HCT116 (cell line): ENCODE measurements at regions not wholly inside any gene's neighbourhood (a gene's known extent, or its start where the extent isn't known, plus 50 kb on each side); places are given as distances from the start of the nearest gene placed in this dataset.

Experiments used
- ATAC-seq: fragments of 200-7000 bp; cut with Tn5 transposase; 2 replicates; pipeline ENCODE4 v1.9.1; 2020; ENCODE audit warnings: mild to moderate bottlenecking, moderate library complexity
- BruUV-seq: library from RNA; stranded (reverse); fragments of 400-500 nt; replicated peaks from 2 replicates; lab custom pipeline; 2021; lab: Mats Ljungman, UMichigan
- CTCF ChIA-PET: fragments of 300-600 bp; sonication (Branson Sonifier 250); formaldehyde crosslinking; loops from one replicate; lab custom pipeline; 2021; ENCODE audit warnings: antibody characterized with exemption; lab: Charles Lee
- POLR2A ChIA-PET: fragments of 300-600, 350-600 bp; sonication (Branson Sonifier 250); formaldehyde crosslinking; loops from one replicate; lab custom pipeline; 2021; ENCODE audit warnings: antibody characterized with exemption; lab: Charles Lee
- RAD21 ChIA-PET, 2 experiments: fragments of 300-600 bp; sonication (Branson Sonifier 250); formaldehyde crosslinking; loops; one replicate each; lab custom pipeline; 2023; ENCODE audit warnings: low total read pairs in 2 of 2; ENCODE audit not compliant: uncharacterized antibody in 2 of 2, unreplicated experiment in 2 of 2, low non-redundant PET in 1 of 2; lab: Charles Lee
- DNase-seq: peaks from one replicate; pipeline ENCODE4 v3.0.0-alpha.2; 2010; ENCODE audit warnings: low read depth, low spot score
- H2AFZ ChIP-seq: fragments of 200-600 bp; shearing (Covaris generic), sonication (generic); 2 replicates; pipeline ENCODE4 v1.6.1; 2017; ENCODE audit warnings: low read depth, mixed run types, mixed read lengths, antibody characterized with exemption, low read length; ENCODE audit not compliant: poor library complexity, severe bottlenecking
- H3K27ac ChIP-seq: 2 replicates; pipeline ENCODE4 v1.5.1; 2012; ENCODE audit warnings: low read depth, low read length
- H3K27me3 ChIP-seq: fragments of 200-600 bp; sonication (generic); 2 replicates; pipeline ENCODE4 v1.6.1; 2016; ENCODE audit warnings: mixed run types, low read length, mixed read lengths; ENCODE audit not compliant: insufficient read depth
- H3K36me3 ChIP-seq, 2 experiments: fragments of 200-500 bp in 1 of 2; fragments of 200-600 bp in 1 of 2; sonication (Bioruptor generic) in 1 of 2; sonication (generic) in 1 of 2; 2 replicates each; pipeline versions ENCODE4 v1.5.1 to v1.6.1; 2014 to 2016; ENCODE audit warnings: low read length in 2 of 2, inconsistent platforms in 1 of 2, mixed read lengths in 1 of 2, mixed run types in 1 of 2; ENCODE audit not compliant: insufficient read depth in 2 of 2, control insufficient read depth in 1 of 2
- H3K4me1 ChIP-seq, 2 experiments: fragments of 200-600 bp in 1 of 2; sonication (generic) in 1 of 2; 2 replicates each; pipeline versions ENCODE4 v1.5.1 to v1.6.1; 2012 to 2017; ENCODE audit warnings: low read length in 2 of 2, inconsistent platforms in 1 of 2, mild to moderate bottlenecking in 1 of 2, mixed read lengths in 1 of 2, mixed run types in 1 of 2, moderate library complexity in 1 of 2; ENCODE audit not compliant: insufficient read depth in 2 of 2, control insufficient read depth in 1 of 2
- H3K4me2 ChIP-seq: fragments of 200-600 bp; sonication (generic); 2 replicates; pipeline ENCODE4 v1.6.1; 2017; ENCODE audit warnings: mixed run types, low read length, mixed read lengths
- H3K4me3 ChIP-seq, 2 experiments: fragments of 200-600 bp in 1 of 2; sonication (generic) in 1 of 2; replicated peaks in 1 of 2; 2 replicates each; pipeline ENCODE4 v1.5.1; 2011 to 2016; ENCODE audit warnings: low read length in 2 of 2, control low read depth in 1 of 2, low read depth in 1 of 2, mild to moderate bottlenecking in 1 of 2, mixed read lengths in 1 of 2, mixed run types in 1 of 2
- H3K79me2 ChIP-seq: fragments of 200-600 bp; sonication (generic); 2 replicates; pipeline ENCODE4 v1.6.1; 2017; ENCODE audit warnings: mild to moderate bottlenecking, mixed run types, low read length, moderate library complexity, mixed read lengths; ENCODE audit not compliant: insufficient read depth
- H3K9ac ChIP-seq: fragments of 200-600 bp; sonication (generic); 2 replicates; pipeline ENCODE4 v1.6.1; 2016; ENCODE audit warnings: low read length, mixed read lengths
- H3K9me2 ChIP-seq: fragments of 200-600 bp; sonication (generic), shearing (Covaris generic); 2 replicates; pipeline ENCODE4 v1.6.1; 2017; ENCODE audit warnings: mixed run types, mild to moderate bottlenecking, moderate library complexity; ENCODE audit not compliant: insufficient read depth
- H3K9me3 ChIP-seq, 2 experiments: fragments of 200-500 bp in 1 of 2; fragments of 200-600 bp in 1 of 2; sonication (Bioruptor generic) in 1 of 2; sonication (generic) in 1 of 2; 2 replicates each; pipeline ENCODE4 v1.6.1; 2014 to 2017; ENCODE audit warnings: low read length in 2 of 2, mixed read lengths in 2 of 2, inconsistent platforms in 1 of 2, low read depth in 1 of 2, mild to moderate bottlenecking in 1 of 2, mixed run types in 1 of 2, moderate library complexity in 1 of 2; ENCODE audit not compliant: control insufficient read depth in 1 of 2, insufficient read depth in 1 of 2
- H4K20me1 ChIP-seq: fragments of 200-600 bp; sonication (generic), shearing (Covaris generic); 2 replicates; pipeline ENCODE4 v1.6.1; 2017; ENCODE audit warnings: mixed run types, mild to moderate bottlenecking, moderate library complexity; ENCODE audit not compliant: insufficient read depth
- ATF3 ChIP-seq: IDR thresholded peaks from 2 replicates; pipeline ENCODE4 v1.6.1; 2012
- CTCF ChIP-seq, 3 experiments: fragments of 200-600 bp in 1 of 3; sonication (generic) in 1 of 3; IDR thresholded peaks in 2 of 3; conservative IDR thresholded peaks in 1 of 3; 2 replicates each; pipeline ENCODE4 v1.5.1; 2012 to 2017; ENCODE audit warnings: low read depth in 2 of 3, low read length in 2 of 3, antibody characterized with exemption in 1 of 3, borderline replicate concordance in 1 of 3, control low read depth in 1 of 3, mild to moderate bottlenecking in 1 of 3, mixed read lengths in 1 of 3, mixed run types in 1 of 3, moderate library complexity in 1 of 3; ENCODE audit not compliant: insufficient read depth in 1 of 3
- ELF1 ChIP-seq: IDR thresholded peaks from 2 replicates; pipeline ENCODE4 v1.6.1; 2012; ENCODE audit warnings: low read depth, borderline replicate concordance
- JUND ChIP-seq: IDR thresholded peaks from 2 replicates; pipeline ENCODE4 v1.6.1; 2012
- POLR2AphosphoS5 ChIP-seq: IDR thresholded peaks from 2 replicates; pipeline ENCODE4 v1.6.1; 2011; ENCODE audit warnings: mild to moderate bottlenecking, low read depth, low read length, moderate library complexity
- RAD21 ChIP-seq: IDR thresholded peaks from 2 replicates; pipeline ENCODE4 v1.6.1; 2012; ENCODE audit warnings: low read depth, mild to moderate bottlenecking
- REST ChIP-seq: IDR thresholded peaks from 2 replicates; pipeline ENCODE4 v1.6.1; 2012; ENCODE audit warnings: low read depth
- intact Hi-C: fragments of 100-400 bp; cut with micrococcal nuclease; formaldehyde crosslinking; loops from 2 replicates; pipeline ENCODE4 v1.10.0; 2022

- H3K4me2 ChIP-seq, result no peak overlapping the region
- no TSS peak for BruUV-seq
- H3K9me2 ChIP-seq, result no peaks in the 10 kb centered on the region
- H3K27ac ChIP-seq, result no peak overlapping the region
- no peak for ATAC-seq
- no peak overlapping the region for H3K9ac ChIP-seq
- DNase-seq, result no peak
- no peaks in the 10 kb centered on the region for H3K79me2 ChIP-seq
- ChIA-PET CTCF (no interaction called here), RAD21 (no interaction called here), POLR2A (no interaction called here)
- no peaks in the 10 kb centered on the region for H3K36me3 ChIP-seq
- H2AFZ ChIP-seq, result no peak overlapping the region
- no peaks in the 10 kb centered on the region for H3K27me3 ChIP-seq
- intact Hi-C loops, result no loop called here
- H3K9me3 ChIP-seq, result peaks cover 11 to 37% of the 10 kb centered on the region in 2 experiments; a peak in 2 of 4 replicates
- no peaks in the 10 kb centered on the region for H4K20me1 ChIP-seq
- TF ChIP-seq ELF1 (no peak), JUND (no peak), CTCF (IDR thresholded peaks at IDR 0.05 in 2 of 3, conservative IDR thresholded peaks at IDR 0.05 in 1 of 3; ENCODE audit: borderline replicate concordance in 1 of 3, insufficient read depth in 1 of 3, low read depth in 2 of 3, low read length in 2 of 3) (no peak), REST (no peak), POLR2AphosphoS5 (no peak), ATF3 (no peak), RAD21 (no peak)
- no peaks in the 10 kb centered on the region for H3K4me1 ChIP-seq
- H3K4me3 ChIP-seq, result no peak overlapping the region
Observed at GRCh38 chr16:64449506-64449905, 672.4 kb downstream of the CDH11 start.
